GM23338 (cell line): ENCODE measurements at regions not wholly inside any gene's neighbourhood (a gene's known extent, or its start where the extent isn't known, plus 50 kb on each side); places are given as distances from the start of the nearest gene placed in this dataset.

Experiments used
- ATAC-seq: fragments of 200-7000 bp; cut with Tn5 transposase; 3 replicates; pipeline ENCODE4 v1.9.1; 2020
- DNase-seq: peaks from one replicate; pipeline ENCODE4 v3.0.0-alpha.2; 2015; ENCODE audit warnings: low spot score
- H2AFZ ChIP-seq: fragments of 200-600 bp; sonication (generic); 2 replicates; pipeline ENCODE4 v1.8.0; 2016; ENCODE audit warnings: antibody characterized with exemption, mild to moderate bottlenecking, moderate library complexity
- H3F3A ChIP-seq: fragments of 200-600 bp; sonication (generic); replicated peaks from 2 replicates; pipeline ENCODE4 v1.8.0; 2017; ENCODE audit warnings: antibody characterized with exemption, mixed run types, low read depth
- H3K27ac ChIP-seq: fragments of 200-600 bp; sonication (generic); 2 replicates; pipeline ENCODE4 v1.6.1; 2016; ENCODE audit warnings: low read depth
- H3K27me3 ChIP-seq: fragments of 200-600 bp; sonication (generic); 2 replicates; pipeline ENCODE4 v1.8.0; 2016; ENCODE audit warnings: mild to moderate bottlenecking, mixed run types, moderate library complexity; ENCODE audit not compliant: insufficient read depth
- H3K36me3 ChIP-seq: fragments of 200-600 bp; sonication (generic); 2 replicates; pipeline ENCODE4 v1.8.0; 2016; ENCODE audit warnings: mild to moderate bottlenecking; ENCODE audit not compliant: insufficient read depth
- H3K4me1 ChIP-seq: fragments of 200-600 bp; sonication (generic); 2 replicates; pipeline ENCODE4 v1.8.0; 2016; ENCODE audit warnings: mild to moderate bottlenecking, moderate library complexity; ENCODE audit not compliant: insufficient read depth
- H3K4me2 ChIP-seq: fragments of 200-600 bp; sonication (generic); 2 replicates; pipeline ENCODE4 v1.7.1; 2017; ENCODE audit warnings: mixed run types
- H3K4me3 ChIP-seq: fragments of 200-600 bp; sonication (generic); 2 replicates; pipeline ENCODE4 v1.6.1; 2016; ENCODE audit warnings: mixed run types
- H3K79me2 ChIP-seq: fragments of 200-600 bp; sonication (generic); replicated peaks from 2 replicates; pipeline ENCODE4 v1.8.0; 2017; ENCODE audit warnings: mild to moderate bottlenecking; ENCODE audit not compliant: insufficient read depth
- H3K9me2 ChIP-seq: fragments of 200-600 bp; sonication (generic); 2 replicates; pipeline ENCODE4 v1.8.0; 2017; ENCODE audit not compliant: insufficient read depth
- H4K20me1 ChIP-seq: fragments of 200-600 bp; sonication (generic); replicated peaks from 2 replicates; pipeline ENCODE4 v1.8.0; 2017; ENCODE audit warnings: mild to moderate bottlenecking; ENCODE audit not compliant: insufficient read depth
- H3K27ac Mint-ChIP-seq: 2 replicates; pipeline ENCODE4 v1.8.0; 2020; ENCODE audit warnings: inconsistent platforms, mild to moderate bottlenecking, moderate library complexity, mixed read lengths
- H3K27me3 Mint-ChIP-seq: 3 replicates; pipeline ENCODE4 v1.8.0; 2022; ENCODE audit warnings: low read depth, mild to moderate bottlenecking, moderate library complexity, mixed read lengths, inconsistent platforms; ENCODE audit not compliant: insufficient read depth, poor library complexity
- H3K36me3 Mint-ChIP-seq: 3 replicates; pipeline ENCODE4 v1.8.0; 2021; ENCODE audit warnings: low read depth, mild to moderate bottlenecking, inconsistent platforms, moderate library complexity, mixed read lengths
- H3K4me1 Mint-ChIP-seq: 3 replicates; pipeline ENCODE4 v1.8.0; 2020; ENCODE audit warnings: mild to moderate bottlenecking, inconsistent platforms, mixed read lengths
- H3K4me3 Mint-ChIP-seq: 3 replicates; pipeline ENCODE4 v1.8.0; 2021; ENCODE audit warnings: moderate library complexity, mild to moderate bottlenecking, inconsistent platforms, mixed read lengths
- H3K9me3 Mint-ChIP-seq: 3 replicates; pipeline ENCODE4 v1.8.0; 2020; ENCODE audit warnings: moderate library complexity, mild to moderate bottlenecking, inconsistent platforms, mixed read lengths
- CTCF ChIP-seq, 2 experiments: fragments of 200-600 bp in 1 of 2; sonication (generic) in 1 of 2; conservative IDR thresholded peaks; 2 replicates each; pipeline versions ENCODE4 v1.5.1 to v1.6.1; 2016 to 2017; ENCODE audit warnings: antibody characterized with exemption in 2 of 2, low read depth in 2 of 2, mild to moderate bottlenecking in 2 of 2, moderate library complexity in 1 of 2
- EZH2 ChIP-seq: fragments of 200-600 bp; sonication (generic); IDR thresholded peaks from one replicate; pipeline ENCODE4 v1.8.0; 2017; ENCODE audit warnings: antibody characterized with exemption, mild to moderate bottlenecking, low read depth; ENCODE audit not compliant: unreplicated experiment
- POLR2AphosphoS5 ChIP-seq: IDR thresholded peaks from 2 replicates; pipeline ENCODE4 v1.6.1; 2016; ENCODE audit warnings: antibody characterized with exemption, low read depth
- ZNF462 ChIP-seq: fragments of 250-450 bp; sonication (Bioruptor Pico); IDR thresholded peaks from 2 replicates; pipeline ENCODE4 v1.5.0; 2020; ENCODE audit warnings: mild to moderate bottlenecking, moderate library complexity

- TF ChIP-seq CTCF (conservative IDR thresholded peaks at IDR 0.05; ENCODE audit: low read depth in 2 of 2) (no peak), EZH2 (no peak), POLR2AphosphoS5 (no peak)
Observed at GRCh38 chr1:213617133-213617532, 370.6 kb upstream of the PROX1 start (continued).

- no peaks in the 10 kb centered on the region for H4K20me1 ChIP-seq
- H3K27me3 Mint-ChIP-seq = peaks cover 5% of the 10 kb centered on the region
- H3F3A ChIP-seq = no peaks in the 10 kb centered on the region
- H3K4me2 ChIP-seq = no peak overlapping the region
- H3K4me1 Mint-ChIP-seq = no peaks in the 10 kb centered on the region
- no peaks in the 10 kb centered on the region for H3K36me3 Mint-ChIP-seq
- ATAC-seq = no peak
- no peaks in the 10 kb centered on the region for H3K79me2 ChIP-seq
- H3K27me3 ChIP-seq = no peaks in the 10 kb centered on the region
- no peak overlapping the region for H2AFZ ChIP-seq
- H3K4me3 ChIP-seq = no peak overlapping the region
- no peaks in the 10 kb centered on the region for H3K9me3 Mint-ChIP-seq
- H3K4me3 Mint-ChIP-seq = no peak overlapping the region
- no peaks in the 10 kb centered on the region; the same call in 1 of the 2 replicates for H3K4me1 ChIP-seq
- DNase-seq = no peak
- H3K27ac Mint-ChIP-seq = no peak overlapping the region
- TF ChIP-seq ZNF462 (CRISPR knock-in tag) = no peak
- no peak for TF ChIP-seq CTCF (conservative IDR thresholded peaks at IDR 0.05; ENCODE audit: low read depth in 2 of 2)
- no peaks in the 10 kb centered on the region for H3K36me3 ChIP-seq
- no peak overlapping the region for H3K27ac ChIP-seq
- peaks cover 10% of the 10 kb centered on the region; the same call in 1 of the 2 replicates for H3K9me2 ChIP-seq
Observed at GRCh38 chr1:213618094-213618493, 369.7 kb upstream of the PROX1 start.
